CD8-positive, alpha-beta memory T cell (primary cell): ENCODE measurements at regions not wholly inside any gene's neighbourhood (a gene's known extent, or its start where the extent isn't known, plus 50 kb on each side); places are given as distances from the start of the nearest gene placed in this dataset.

Experiments
- CTCF ChIA-PET: fragments of 350-600 bp; sonication (Branson Sonifier 250); formaldehyde crosslinking; loops from one replicate; lab custom pipeline; 2021; ENCODE audit warnings: antibody characterized with exemption; lab: Charles Lee
- POLR2A ChIA-PET: fragments of 350-600 bp; sonication (Branson Sonifier 250); formaldehyde crosslinking; loops from one replicate; lab custom pipeline; 2021; ENCODE audit warnings: antibody characterized with exemption; lab: Charles Lee
- DNase-seq, 5 donors: peaks; one replicate each; pipeline versions ENCODE4 v3.0.0 to v3.0.0-alpha.2; 2020 to 2022; ENCODE audit warnings: mixed read lengths in 1 of 5
- H3K27ac ChIP-seq: one replicate; pipeline ENCODE4 v1.7.0; 2013; ENCODE audit warnings: low read depth, mild to moderate bottlenecking, low read length, moderate library complexity
- H3K27me3 ChIP-seq: 2 replicates; pipeline ENCODE4 v1.7.0; 2013; ENCODE audit warnings: low read length, mild to moderate bottlenecking; ENCODE audit not compliant: insufficient read depth, poor library complexity, severe bottlenecking
- H3K36me3 ChIP-seq: 2 replicates; pipeline ENCODE4 v1.7.0; 2013; ENCODE audit warnings: mild to moderate bottlenecking, low read length, moderate library complexity; ENCODE audit not compliant: insufficient read depth
- H3K4me1 ChIP-seq: 2 replicates; pipeline ENCODE4 v1.7.0; 2013; ENCODE audit warnings: mild to moderate bottlenecking, low read length, moderate library complexity; ENCODE audit not compliant: insufficient read depth
- H3K4me3 ChIP-seq: 2 replicates; pipeline ENCODE4 v1.7.0; 2013; ENCODE audit warnings: mild to moderate bottlenecking, low read length
- H3K9me3 ChIP-seq: 2 replicates; pipeline ENCODE4 v1.7.0; 2013; ENCODE audit warnings: mild to moderate bottlenecking, low read length
- H3K27ac Mint-ChIP-seq, 8 donors: one replicate each; pipeline ENCODE4 v1.8.0; 2020 to 2021; ENCODE audit warnings: mixed read lengths in 8 of 8, mild to moderate bottlenecking in 6 of 8, inconsistent platforms in 3 of 8, moderate library complexity in 3 of 8
- H3K27me3 Mint-ChIP-seq, 2 donors: one replicate each; pipeline ENCODE4 v1.8.0; 2020 to 2021; ENCODE audit warnings: mixed read lengths in 2 of 2, mild to moderate bottlenecking in 1 of 2, moderate library complexity in 1 of 2
- H3K36me3 Mint-ChIP-seq, 3 donors: one replicate each; pipeline ENCODE4 v1.8.0; 2020 to 2021; ENCODE audit warnings: mixed read lengths in 3 of 3, inconsistent platforms in 1 of 3, mild to moderate bottlenecking in 1 of 3
- H3K4me1 Mint-ChIP-seq, 3 donors: one replicate each; pipeline ENCODE4 v1.8.0; 2020 to 2021; ENCODE audit warnings: mixed read lengths in 3 of 3, inconsistent platforms in 1 of 3, mild to moderate bottlenecking in 1 of 3
- H3K4me3 Mint-ChIP-seq, 7 donors: one replicate each; pipeline ENCODE4 v1.8.0; 2020 to 2021; ENCODE audit warnings: mixed read lengths in 7 of 7, mild to moderate bottlenecking in 6 of 7, moderate library complexity in 4 of 7, inconsistent platforms in 2 of 7
- H3K9me3 Mint-ChIP-seq, 5 donors: one replicate each; pipeline ENCODE4 v1.8.0; 2020 to 2022; ENCODE audit warnings: mixed read lengths in 5 of 5, mild to moderate bottlenecking in 3 of 5, moderate library complexity in 2 of 5, inconsistent platforms in 1 of 5

DNA sequence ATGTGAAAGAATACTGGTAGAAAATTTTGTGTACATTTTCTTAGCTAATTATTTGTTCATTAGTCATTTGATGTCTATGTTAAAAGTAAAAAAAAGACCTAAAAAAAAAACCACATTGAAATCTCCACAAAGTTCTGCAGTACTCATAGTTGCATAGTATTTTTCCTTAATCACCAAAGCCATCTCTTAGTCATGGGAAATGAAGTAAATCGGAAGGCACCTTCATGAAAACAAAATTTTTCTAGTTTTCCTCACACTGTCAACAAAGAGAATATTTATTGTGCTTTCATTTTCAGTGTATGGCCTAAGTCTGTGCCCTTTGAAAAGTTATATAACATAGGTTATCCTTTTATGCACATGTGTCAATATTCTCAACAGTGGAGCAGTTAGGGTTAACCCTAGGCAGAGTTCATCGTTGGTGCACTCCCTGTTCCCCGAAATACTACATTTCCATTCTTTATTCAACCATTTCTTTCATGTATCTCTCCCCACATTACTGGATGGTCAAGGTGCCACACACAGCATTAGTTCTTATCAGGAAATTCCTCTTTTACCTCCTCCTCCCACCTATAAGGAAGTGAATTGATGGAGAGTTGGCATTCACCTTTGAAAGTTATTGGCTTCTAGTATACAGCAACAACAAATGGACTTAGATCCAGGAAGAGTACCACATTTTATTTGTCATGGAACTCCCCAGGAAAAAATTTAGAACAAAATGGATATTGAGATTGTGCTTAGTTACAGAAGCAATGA lies 93.1 kb downstream of the NUDT12 start:
- Mint-ChIP-seq H3K4me3 (no peak overlapping the region), H3K4me1 (no peaks in the 10 kb centered on the region), H3K9me3 (no peaks in the 10 kb centered on the region), H3K36me3 (no peaks in the 10 kb centered on the region), H3K27ac (no peak overlapping the region), H3K27me3 (peaks cover 2 to 3% of the 10 kb centered on the region in 2 donors)
- H3K27me3 ChIP-seq: no peaks in the 10 kb centered on the region
- ChIA-PET POLR2A (no interaction called here), CTCF (no interaction called here)
- H3K4me3 ChIP-seq: no peak overlapping the region
- no peak for DNase-seq
- H3K4me1 ChIP-seq: no peaks in the 10 kb centered on the region
- H3K9me3 ChIP-seq: no peaks in the 10 kb centered on the region
- no peaks in the 10 kb centered on the region for H3K36me3 ChIP-seq
- H3K27ac ChIP-seq: no peak overlapping the region

DNA sequence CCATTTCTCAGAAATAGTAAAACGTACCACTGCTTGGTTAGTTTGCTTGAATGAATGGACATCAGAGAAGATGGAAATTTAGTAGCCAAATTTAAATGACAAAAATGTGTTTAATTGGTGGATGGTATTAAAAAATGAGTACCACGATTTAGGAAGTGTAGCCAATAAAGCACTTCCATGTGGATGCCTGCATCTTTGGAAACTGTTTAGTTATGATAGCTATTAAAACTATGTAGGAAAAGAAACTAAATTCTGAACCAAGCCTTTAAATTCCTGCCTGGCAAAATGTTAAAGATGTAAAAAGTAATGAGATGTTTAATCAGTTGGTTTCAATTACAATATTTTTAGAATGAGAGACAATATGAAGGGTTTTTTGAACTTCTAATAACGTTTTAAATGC lies 94.8 kb downstream of the NUDT12 start:
- H3K4me1 Mint-ChIP-seq: no peaks in the 10 kb centered on the region
- Histone ChIP-seq H3K4me3 (no peak overlapping the region), H3K9me3 (no peaks in the 10 kb centered on the region), H3K4me1 (no peaks in the 10 kb centered on the region), H3K27ac (no peak overlapping the region), H3K36me3 (no peaks in the 10 kb centered on the region), H3K27me3 (no peaks in the 10 kb centered on the region)
- no peaks in the 10 kb centered on the region for H3K36me3 Mint-ChIP-seq
- H3K9me3 Mint-ChIP-seq: no peaks in the 10 kb centered on the region
- peaks cover 4 to 8% of the 10 kb centered on the region in 2 donors for H3K27me3 Mint-ChIP-seq
- DNase-seq: no peak
- ChIA-PET POLR2A (no interaction called here), CTCF (no interaction called here)
- H3K4me3 Mint-ChIP-seq: no peak overlapping the region
- no peak overlapping the region for H3K27ac Mint-ChIP-seq

- Mint-ChIP-seq H3K36me3 (no peaks in the 10 kb centered on the region), H3K27ac (no peak overlapping the region), H3K9me3 (no peaks in the 10 kb centered on the region), H3K4me1 (no peaks in the 10 kb centered on the region), H3K4me3 (no peak overlapping the region), H3K27me3 (peaks cover 4 to 8% of the 10 kb centered on the region in 2 donors)
- Histone ChIP-seq H3K27ac (no peak overlapping the region), H3K27me3 (no peaks in the 10 kb centered on the region), H3K36me3 (no peaks in the 10 kb centered on the region), H3K4me1 (no peaks in the 10 kb centered on the region), H3K9me3 (no peaks in the 10 kb centered on the region), H3K4me3 (no peak overlapping the region)
- no peak for DNase-seq
- CTCF ChIA-PET: interaction anchor here (0.7 kb wide), 1 partner anchor 234 kb away, joined by 3 read pairs; no protein-coding TSS in a partner anchor
- POLR2A ChIA-PET: no interaction called here
These were observed 96.1 kb downstream of the NUDT12 start for GRCh38 chr5:103466495-103466894.

DNA sequence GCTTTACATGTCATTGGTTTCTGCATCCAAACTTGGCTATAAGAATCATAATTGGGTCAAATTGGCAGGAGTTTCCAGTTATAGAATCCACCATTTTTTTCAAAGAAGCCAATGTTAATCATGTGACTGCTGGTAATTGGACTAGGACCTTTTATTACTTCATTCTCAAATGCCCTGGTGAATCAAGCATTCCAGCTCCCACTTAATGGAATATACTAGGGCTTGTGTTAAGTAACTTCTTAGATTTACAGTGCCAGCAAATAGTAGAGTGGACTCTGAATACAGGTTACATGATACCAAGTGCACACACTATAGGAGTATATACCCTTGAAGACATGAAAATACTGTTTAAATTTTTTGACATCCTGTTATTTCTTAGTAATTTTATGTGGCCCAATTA lies 96.7 kb downstream of the NUDT12 start:
- H3K27ac ChIP-seq: no peak overlapping the region
- H3K36me3 ChIP-seq: no peaks in the 10 kb centered on the region
- CTCF ChIA-PET: interaction anchor here (0.7 kb wide), 1 partner anchor 233 kb away, joined by 3 read pairs; no protein-coding TSS in a partner anchor
- no peak overlapping the region for H3K4me3 ChIP-seq
- peaks cover 4 to 5% of the 10 kb centered on the region in 2 donors for H3K27me3 Mint-ChIP-seq
- H3K27me3 ChIP-seq: no peaks in the 10 kb centered on the region
- DNase-seq: no peak
- no peaks in the 10 kb centered on the region for H3K4me1 Mint-ChIP-seq
- no peaks in the 10 kb centered on the region for H3K4me1 ChIP-seq
- H3K36me3 Mint-ChIP-seq: no peaks in the 10 kb centered on the region
- H3K27ac Mint-ChIP-seq: no peak overlapping the region
- no peaks in the 10 kb centered on the region for H3K9me3 ChIP-seq
- POLR2A ChIA-PET: no interaction called here
- no peaks in the 10 kb centered on the region for H3K9me3 Mint-ChIP-seq
- H3K4me3 Mint-ChIP-seq: no peak overlapping the region

GRCh38 chr5:103464835-103465484 lies 97.6 kb downstream of the NUDT12 start:
- Mint-ChIP-seq H3K27ac (no peak overlapping the region), H3K36me3 (no peaks in the 10 kb centered on the region), H3K4me3 (no peak overlapping the region), H3K4me1 (no peaks in the 10 kb centered on the region), H3K9me3 (no peaks in the 10 kb centered on the region), H3K27me3 (peaks cover 4 to 9% of the 10 kb centered on the region in 2 donors)
- H3K36me3 ChIP-seq: no peaks in the 10 kb centered on the region
- H3K9me3 ChIP-seq: no peaks in the 10 kb centered on the region
- no peaks in the 10 kb centered on the region for H3K27me3 ChIP-seq
- ChIA-PET POLR2A (no interaction called here), CTCF (no interaction called here)
- no peak overlapping the region for H3K4me3 ChIP-seq
- H3K4me1 ChIP-seq: no peaks in the 10 kb centered on the region
- no peak for DNase-seq
- H3K27ac ChIP-seq: no peak overlapping the region

GRCh38 chr5:103463261-103463660 lies 99.3 kb downstream of the NUDT12 start:
- H3K36me3 Mint-ChIP-seq: no peaks in the 10 kb centered on the region
- H3K27ac Mint-ChIP-seq: no peak overlapping the region
- H3K4me3 ChIP-seq: no peak overlapping the region
- H3K4me1 ChIP-seq: no peaks in the 10 kb centered on the region
- H3K9me3 Mint-ChIP-seq: no peaks in the 10 kb centered on the region
- no peaks in the 10 kb centered on the region for H3K4me1 Mint-ChIP-seq
- H3K4me3 Mint-ChIP-seq: no peak overlapping the region
- H3K9me3 ChIP-seq: no peaks in the 10 kb centered on the region
- no peak overlapping the region for H3K27ac ChIP-seq
- H3K27me3 Mint-ChIP-seq: peaks cover 4 to 9% of the 10 kb centered on the region in 2 donors
- no peak for DNase-seq
- no peaks in the 10 kb centered on the region for H3K27me3 ChIP-seq
- CTCF ChIA-PET: no interaction called here
- POLR2A ChIA-PET: interaction anchor here (0.6 kb wide), 1 partner anchor 533 kb away, joined by 3 read pairs; no protein-coding TSS in a partner anchor
- H3K36me3 ChIP-seq: no peaks in the 10 kb centered on the region

DNA sequence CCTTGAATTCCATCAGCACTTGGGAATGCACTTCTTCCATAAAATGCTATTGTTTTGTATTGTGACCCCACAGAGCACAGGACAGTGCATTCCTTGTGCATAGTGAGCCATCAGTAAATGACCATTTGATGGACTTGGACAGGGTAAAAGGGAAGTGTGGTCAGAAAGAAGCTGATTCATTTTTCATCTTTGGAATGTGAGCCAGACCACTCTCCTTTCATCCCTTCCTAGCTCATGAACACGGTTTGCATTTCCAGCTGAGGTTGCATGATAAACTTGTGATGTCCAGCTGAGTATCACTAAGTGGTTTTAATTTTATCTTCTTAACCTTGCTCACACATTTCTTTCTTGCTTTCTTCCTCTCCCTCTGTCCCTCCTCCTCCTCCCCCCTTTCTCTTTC lies 101.3 kb downstream of the NUDT12 start:
- Histone ChIP-seq H3K36me3 (no peaks in the 10 kb centered on the region), H3K4me1 (no peaks in the 10 kb centered on the region), H3K4me3 (no peak overlapping the region), H3K27me3 (no peaks in the 10 kb centered on the region), H3K27ac (no peak overlapping the region), H3K9me3 (no peaks in the 10 kb centered on the region)
- Mint-ChIP-seq H3K27me3 (peaks cover 8 to 20% of the 10 kb centered on the region in 2 donors), H3K4me3 (no peak overlapping the region), H3K36me3 (no peaks in the 10 kb centered on the region), H3K27ac (no peak overlapping the region), H3K4me1 (no peaks in the 10 kb centered on the region), H3K9me3 (no peaks in the 10 kb centered on the region)
- no peak for DNase-seq
- POLR2A ChIA-PET: no interaction called here
- CTCF ChIA-PET: no interaction called here

GRCh38 chr5:103458497-103459040 lies 104.0 kb downstream of the NUDT12 start:
- Mint-ChIP-seq H3K36me3 (no peaks in the 10 kb centered on the region), H3K27me3 (peaks cover 6 to 15% of the 10 kb centered on the region in 2 donors), H3K27ac (no peak overlapping the region), H3K9me3 (no peaks in the 10 kb centered on the region), H3K4me1 (no peaks in the 10 kb centered on the region), H3K4me3 (no peak overlapping the region)
- no peak for DNase-seq
- H3K4me3 ChIP-seq: no peak overlapping the region
- H3K36me3 ChIP-seq: no peaks in the 10 kb centered on the region
- no peak overlapping the region for H3K27ac ChIP-seq
- H3K27me3 ChIP-seq: no peaks in the 10 kb centered on the region
- ChIA-PET CTCF (no interaction called here), POLR2A (no interaction called here)
- no peaks in the 10 kb centered on the region for H3K4me1 ChIP-seq
- no peaks in the 10 kb centered on the region for H3K9me3 ChIP-seq
